UCSD-AML1 (cell line): ENCODE measurements at regions not wholly inside any gene's neighbourhood (a gene's known extent, or its start where the extent isn't known, plus 50 kb on each side); places are given as distances from the start of the nearest gene placed in this dataset.

Experiments used
- DNase-seq: peaks from one replicate; lab custom pipeline; 2025; ENCODE audit not compliant: unreplicated experiment; lab: John Stamatoyannopoulos, UW

DNA sequence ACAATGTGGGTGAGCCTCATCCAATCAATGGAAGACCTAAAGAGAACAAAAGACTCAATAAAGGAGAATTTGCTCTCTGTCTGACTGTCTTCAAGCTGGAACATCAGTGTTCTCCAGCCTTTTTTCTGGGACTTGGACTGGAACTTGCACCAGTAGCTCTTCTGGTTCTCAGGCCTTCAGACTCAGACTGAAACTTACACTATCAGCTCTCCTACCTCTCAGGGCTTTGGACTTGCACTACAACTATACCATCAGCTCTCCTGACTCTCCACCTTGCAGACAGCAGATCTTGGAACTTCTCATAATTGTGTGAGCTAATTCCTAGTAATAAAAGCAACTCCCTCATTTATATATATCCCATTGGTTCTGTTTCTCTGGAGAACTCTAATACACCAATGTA, 185.9 kb downstream of the SMIM20 start:
- no peak for DNase-seq

DNA sequence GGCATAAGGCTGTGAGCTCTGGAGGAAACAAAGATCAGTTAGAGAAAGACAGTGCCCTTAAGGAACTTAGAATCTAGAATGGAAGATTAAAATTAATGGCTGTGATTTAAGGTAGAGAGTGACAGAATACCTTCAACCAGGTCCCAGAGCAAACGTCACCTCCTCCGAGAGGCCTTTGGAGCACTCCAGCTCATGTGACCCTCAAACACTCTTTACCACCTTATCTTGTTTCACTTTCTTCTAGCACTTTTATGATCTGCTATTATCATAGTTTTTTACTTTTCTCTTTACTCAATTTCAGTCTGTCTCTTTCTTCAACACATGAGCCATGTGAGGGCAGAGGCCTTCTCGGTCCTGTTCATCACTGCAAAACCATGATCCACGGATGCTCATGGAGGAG, 187.0 kb downstream of the SMIM20 start:
- DNase-seq, result no peak

DNA sequence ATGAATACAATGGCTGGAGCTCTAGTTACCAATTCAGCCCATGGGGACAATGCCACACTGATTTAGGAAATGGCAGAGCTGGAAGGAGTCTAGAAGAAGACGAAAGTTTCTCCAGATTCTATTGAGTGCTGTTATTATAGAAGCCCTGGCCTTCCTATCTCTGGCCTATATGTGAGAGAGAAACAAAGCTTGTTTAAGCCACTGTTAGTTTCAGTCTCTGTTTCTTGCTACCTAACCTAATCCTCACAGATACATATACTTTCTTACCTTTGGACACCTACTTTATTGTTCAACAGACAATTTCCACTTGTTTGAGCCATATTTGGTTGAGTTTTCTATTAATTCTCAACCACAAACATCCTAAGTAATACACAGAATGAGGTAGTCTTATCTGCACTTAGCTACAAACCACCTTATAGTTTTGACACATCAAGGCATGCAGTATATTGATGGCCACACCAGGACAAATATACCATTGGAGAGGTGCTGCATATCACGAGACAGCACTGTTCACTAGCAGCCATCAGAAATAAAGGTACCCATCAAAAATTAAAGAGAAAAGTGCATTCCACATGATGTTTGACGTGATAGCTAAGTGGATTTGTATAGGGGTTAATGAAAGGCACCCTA, 190.2 kb downstream of the SMIM20 start:
- no peak for DNase-seq

DNA sequence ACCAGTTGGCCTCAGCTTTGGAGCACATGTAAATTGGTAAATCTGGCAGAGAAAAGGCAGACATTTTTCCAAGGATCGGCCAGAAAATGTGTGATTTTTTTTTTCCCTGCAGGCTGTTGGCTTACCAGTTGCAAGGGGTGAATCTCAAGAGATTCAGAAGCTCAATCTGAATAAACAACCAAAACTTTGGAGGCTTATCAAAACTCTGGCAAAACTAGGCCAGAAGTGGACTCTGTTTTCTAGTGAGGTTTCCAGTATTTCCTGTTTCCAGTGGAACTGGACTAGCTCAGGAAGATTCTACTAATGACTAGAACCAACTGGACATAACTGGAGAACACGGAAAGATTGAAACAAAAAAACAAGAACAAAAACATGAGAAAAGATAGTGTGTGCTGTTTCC, 191.3 kb downstream of the SMIM20 start:
- no peak for DNase-seq

DNA sequence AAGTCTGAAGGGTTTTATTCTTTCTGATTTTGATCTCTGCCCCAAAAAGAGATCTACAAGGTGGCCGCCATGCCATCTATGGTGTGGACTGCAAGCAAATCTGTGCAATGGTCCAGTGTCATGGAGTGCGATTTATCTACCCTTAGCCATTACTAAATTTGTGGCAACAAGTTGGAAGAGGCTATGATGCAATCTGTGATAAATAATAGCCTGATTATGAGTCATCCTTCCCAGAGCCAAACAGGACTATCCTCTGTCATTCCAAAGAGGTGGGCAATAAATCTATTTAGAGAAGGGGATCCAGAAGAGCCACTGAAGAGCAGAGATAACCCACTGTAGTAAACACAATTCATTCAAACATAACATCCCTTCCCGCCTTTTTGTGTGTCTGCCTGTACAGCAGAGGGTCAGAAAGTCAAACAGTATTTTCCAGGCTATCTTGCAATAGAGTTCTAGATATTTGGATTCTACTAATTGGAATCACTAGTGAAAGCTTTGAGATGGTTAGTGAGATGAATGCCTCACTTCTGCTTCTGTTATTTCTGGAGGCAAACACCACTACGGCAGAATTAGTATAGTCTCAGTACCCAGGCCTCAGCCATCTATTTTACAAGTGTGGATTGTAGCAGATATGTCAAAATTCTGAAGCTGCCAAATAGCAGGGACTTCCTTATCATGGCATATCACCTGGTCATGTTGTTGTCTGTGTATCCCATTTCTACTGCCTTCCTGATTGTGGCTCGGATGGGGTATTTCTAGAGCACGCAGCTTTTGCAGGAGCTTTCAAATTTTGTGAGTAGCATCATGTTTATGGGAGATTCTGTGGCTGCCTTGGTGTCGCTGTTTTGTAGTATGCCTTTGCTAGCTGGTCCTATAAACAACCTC, 192.0 kb downstream of the SMIM20 start:
- no peak for DNase-seq

DNA sequence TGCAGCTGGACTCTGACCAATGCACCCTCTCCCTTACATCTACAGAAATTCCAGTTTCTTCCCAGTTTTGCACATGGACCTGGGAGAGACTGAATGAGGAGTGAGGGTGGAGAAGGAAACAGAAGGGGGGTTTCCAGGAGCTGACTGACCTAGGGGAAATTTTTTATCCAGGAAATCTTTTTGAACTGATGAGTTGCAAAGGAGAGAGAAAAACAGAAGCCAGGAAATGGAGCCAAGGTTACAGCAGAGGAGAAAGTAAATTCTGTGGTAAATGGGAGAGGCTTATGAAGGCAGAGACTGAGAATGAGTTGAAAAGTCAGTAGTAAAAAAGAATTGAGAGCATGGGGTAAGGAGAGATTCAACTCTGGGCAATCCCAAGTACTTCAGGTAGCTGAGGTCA, 192.8 kb downstream of the SMIM20 start:
- DNase-seq, result no peak

DNA sequence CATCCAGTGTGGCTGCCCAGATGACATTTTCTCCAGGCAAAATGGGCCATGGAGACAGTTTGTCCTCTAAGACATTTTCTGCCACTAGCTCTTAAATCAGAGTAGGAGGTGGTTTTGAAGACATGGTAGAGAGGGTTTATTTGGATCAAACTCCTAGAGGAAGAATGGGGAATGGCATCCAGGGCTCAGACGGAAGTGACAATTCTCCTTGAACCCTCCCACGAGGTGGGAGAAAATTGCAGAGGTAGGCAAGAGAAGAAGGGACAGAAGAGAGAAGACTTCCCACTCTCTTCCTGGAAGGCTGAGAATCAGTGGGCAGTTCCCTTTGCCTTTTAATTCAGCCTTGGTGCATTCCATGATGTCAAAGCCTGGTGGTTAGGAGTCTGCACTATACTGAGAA, 194.0 kb downstream of the SMIM20 start:
- no peak for DNase-seq

DNA sequence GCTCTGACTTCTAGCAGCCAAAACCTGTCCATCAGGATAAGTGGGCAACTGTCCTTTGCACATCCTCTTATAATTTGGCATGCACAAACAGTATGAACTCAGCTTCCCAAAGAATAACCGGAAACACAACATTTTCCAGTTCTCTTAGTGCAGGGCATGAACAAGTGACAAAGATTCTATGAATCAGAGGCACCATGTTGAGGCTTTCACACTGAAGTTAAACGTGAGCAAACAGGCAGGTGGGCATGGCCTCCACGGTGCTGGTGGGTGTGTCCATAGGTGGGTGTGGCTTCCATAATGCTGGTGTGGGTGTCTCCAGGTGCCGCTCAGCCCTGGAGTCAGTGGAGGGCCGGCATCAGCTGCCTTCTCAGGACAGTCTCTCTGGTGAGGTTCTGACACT, 196.5 kb downstream of the SMIM20 start:
- DNase-seq, result no peak

DNA sequence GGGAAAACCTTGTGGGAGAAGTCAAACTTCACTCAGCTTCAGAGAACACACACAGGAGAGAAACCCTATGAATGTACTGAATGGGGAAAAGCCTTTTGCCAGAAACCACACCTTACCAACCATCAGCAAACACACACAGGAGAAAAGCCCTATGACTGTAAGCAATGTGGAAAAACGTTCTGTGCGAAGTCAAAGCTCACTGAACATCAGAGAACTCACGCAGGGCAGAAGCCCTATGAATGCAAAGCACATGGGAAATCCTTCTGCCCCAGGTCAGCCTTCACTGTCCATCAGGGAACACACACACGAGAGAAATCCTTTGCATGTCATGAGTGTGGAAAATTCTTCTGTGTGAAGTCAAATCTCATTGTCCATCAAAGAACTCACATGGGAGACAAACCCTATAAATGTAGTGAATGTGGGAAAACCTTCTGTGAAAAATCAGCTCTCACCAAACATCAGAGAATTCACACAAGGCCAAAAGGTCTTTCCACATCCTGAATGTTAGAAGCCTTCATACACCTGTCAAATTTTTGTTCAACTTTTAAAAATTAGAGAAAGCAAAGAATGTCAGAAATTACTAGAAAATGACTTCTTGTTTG, 199.4 kb downstream of the SMIM20 start:
- DNase-seq, result no peak

DNA sequence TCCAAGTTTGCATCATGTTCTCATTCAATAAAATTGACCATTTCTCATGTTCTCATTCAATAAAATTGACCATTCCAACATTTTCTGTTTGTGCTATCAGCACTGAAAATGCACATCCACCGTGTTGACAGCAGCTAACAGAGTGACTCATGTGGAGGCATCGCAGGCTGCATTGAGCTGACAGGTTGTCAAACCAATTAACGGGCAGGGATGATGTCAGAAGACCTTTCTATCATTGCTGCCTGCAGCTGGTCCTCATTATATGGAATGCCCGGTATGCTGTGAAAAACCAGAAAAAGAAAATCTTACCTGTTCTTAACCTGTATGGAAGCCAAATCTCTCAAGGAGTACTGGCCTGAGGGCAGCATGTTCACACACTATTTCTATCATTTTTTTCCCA, 202.0 kb downstream of the SMIM20 start:
- DNase-seq, result no peak

DNA sequence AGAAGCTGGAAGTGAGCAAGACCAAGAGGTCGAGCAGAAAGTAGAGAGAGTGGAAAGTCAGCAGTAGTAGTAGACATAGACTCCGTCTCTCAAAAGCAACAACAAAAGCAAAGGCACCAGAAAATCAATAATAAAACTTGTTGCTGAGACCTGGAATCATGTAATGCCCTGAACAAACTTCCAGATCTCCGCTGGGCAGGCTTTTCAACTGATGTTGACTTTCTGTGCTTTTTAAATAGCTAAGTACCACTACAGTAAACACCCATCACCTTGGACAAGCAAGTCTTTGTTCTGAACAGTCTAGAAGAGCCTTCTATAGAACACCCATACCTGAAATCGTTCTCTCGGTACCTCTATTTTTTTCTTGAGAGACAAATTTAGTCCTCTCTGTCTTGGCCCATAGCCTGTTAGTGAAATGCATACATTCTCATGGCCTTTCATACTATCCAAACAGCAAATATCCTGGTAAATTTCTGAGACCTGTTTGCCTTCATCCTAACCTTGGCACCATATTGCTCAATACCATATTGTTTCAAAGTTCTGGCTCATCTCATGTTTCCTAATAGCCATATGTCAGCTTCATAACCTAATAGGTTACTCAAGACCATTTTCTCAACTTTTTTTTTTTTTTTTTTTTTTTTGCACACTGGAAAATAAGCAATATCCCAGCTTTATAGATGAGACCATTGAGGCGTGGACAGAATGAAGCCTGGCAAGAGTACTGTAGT, 200.6 kb upstream of the RBPJ start:
- DNase-seq, result no peak

DNA sequence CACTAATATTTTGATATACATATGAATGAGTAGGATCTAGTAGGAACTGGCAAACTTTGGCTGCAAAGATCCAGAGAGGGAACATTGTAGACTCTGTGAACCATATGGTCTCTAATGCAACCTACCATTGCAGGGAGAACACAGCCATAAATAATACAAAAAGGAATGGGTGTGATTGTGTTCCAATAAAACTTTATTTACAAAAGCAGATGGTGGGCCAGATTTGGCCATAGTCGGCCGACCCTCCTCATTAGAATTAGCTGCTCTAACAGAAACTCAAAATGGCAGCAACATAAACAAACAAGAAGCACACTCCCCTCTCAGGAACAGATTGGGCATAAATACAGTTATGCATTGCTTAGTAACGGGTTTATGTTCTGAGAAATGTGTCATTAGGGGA, 198.1 kb upstream of the RBPJ start:
- no peak for DNase-seq

DNA sequence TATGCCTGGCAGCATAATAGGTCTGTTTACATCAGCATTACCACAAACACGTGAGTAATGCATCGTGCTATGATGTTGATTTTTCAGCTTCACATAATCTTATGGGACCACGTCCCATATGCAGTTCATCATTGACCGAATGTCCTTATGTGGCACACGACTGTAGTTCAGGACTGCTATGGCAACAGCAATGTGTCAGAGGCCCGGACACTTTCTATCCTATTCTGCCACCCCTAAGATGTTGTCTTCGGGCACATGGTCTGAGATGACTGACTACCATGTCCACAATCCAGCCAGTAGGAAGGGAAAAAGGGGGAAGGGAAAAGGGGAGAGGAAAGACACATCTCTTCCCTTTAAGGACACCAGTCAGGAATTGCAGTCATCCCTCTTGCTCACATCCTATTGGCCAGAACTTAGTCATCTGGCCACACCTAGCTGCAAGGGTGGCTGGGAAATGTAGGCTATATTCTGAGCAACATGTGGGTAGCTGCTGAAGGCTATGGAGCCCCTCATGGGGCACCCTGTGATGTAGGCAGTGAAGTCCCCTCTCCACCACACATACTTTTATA, 196.0 kb upstream of the RBPJ start:
- no peak for DNase-seq

DNA sequence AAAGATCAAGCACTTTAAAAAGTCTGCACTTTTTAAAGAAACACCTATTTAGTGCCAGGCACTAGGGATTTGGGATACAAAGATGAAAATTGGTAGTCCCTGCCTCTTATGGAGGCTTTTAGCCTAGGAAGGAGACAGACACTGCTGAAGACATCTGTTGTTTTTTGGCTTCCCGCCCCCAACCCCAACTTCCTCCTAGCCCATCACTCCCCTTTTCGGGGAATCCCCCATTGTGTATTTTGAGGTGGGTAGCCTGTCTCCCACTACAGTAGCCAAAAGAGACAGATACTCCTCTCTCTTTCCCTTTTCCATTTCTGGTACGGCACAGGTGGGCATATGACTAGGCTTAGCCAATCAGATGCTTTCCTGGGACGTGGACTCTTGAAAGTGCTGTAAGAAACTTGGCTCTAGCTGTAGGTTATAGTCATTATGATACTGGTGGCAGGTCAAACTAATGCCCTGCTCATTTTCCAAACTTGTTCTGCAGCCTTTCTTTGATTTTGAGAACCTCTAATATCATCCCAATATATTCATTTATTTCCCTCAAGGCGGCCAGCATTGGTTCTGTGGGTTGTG, 194.6 kb upstream of the RBPJ start:
- no peak for DNase-seq

DNA sequence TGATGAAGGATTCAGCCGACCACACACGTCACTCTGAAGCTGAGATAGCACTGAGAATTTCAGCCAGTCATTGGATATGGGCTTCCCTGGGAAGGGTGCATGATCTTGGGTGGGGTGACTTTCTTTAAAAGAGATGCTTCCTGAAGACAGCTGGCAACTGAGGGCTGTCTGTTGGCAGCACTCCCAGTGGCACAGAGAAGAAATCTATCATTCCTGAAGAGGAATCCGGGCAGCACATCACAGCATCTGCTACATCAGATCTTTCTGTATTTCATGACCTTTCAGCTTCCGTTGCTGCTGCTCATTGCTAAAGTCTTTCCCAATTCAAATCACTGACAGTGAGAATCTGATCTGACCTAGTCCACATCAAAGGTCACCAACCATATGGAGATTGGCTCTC, 193.8 kb upstream of the RBPJ start:
- no peak for DNase-seq

DNA sequence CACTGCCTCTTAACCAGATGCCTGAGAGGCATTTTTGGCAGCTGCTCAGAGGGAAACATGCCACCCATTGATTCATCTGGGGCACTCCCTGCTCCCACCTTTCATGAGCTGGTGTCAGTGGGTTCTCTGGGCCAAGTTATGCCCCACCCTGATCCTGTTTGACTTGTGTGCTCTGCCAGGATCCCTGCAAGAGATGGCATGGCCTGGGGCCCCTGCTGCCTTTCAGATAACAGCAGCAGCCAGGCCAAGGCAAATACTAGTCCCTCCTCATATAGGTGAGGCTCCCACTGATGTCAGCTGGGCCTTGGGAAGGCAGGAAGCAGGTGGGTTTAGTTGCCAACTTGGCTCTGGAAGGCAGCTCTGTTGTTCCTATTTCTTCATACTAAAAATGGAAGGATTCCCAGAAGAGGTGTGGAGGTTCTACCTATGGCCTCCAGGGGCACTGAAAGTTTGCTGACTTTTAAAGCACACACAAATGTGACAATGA, 192.9 kb upstream of the RBPJ start:
- no peak for DNase-seq

DNA sequence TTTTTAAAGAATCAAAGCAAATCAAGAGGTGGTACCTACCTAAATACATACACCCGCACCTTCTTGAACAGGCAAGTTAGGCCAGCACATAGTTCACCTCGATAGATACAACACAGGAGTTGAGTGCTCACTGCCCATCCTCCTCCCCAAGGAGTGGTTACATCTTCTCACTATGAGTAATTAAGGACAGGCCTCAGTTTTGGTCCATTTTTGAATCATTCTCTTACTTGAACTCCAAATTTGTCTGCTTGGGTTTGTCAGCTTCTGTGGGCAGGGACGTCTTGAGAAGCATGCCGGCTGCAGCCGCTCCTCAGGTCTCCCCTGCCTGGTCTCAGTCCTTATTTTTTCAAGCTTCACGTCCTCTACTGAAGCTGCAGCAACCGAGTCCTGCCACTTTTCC, 190.6 kb upstream of the RBPJ start:
- no peak for DNase-seq

DNA sequence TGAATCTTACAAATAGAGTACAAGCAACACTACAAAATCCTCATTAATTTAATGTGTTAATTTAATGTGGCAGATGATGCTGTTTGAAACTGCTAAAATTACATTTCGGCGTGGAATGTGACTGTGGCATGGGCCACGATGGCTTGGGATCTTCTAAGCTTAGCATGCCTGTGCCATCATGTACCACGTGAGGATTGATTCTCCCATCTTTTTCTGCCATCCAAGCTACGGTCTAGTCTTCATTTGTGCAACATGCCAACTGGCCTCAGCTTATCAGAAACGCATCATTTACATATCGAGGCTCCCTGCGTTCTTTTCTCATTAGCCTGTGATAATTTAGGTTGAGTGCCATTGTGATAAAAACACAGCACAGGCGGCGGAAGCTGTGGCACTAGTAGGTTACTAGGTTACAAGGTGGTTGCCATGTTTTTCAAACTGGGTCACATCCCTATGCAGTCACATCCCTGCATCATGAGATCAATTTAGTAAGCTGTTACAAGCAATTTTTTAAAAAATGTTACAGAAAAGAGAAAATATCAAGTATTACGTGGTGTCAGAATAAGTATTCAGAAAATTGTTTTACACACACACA, 189.9 kb upstream of the RBPJ start:
- DNase-seq, result no peak

DNA sequence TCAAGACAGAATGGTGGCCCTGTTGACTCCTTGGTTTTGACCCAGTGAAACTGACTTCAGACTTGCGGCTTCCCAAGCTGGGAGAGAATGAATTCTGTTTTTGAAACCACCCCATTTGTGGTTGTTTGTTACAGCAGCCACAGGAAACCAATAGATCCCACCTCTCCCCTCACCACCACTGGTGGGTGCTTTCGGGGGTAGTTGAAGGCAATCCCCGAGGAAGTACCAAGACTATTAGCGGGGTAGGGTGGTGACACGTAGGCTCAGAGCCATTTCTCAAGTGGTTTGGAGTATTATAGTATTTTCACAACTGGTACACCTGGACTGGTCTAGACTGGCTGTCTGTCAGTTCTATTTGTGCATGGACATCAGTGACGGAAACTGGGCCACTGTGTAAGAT, 189.1 kb upstream of the RBPJ start:
- DNase-seq, result no peak

DNA sequence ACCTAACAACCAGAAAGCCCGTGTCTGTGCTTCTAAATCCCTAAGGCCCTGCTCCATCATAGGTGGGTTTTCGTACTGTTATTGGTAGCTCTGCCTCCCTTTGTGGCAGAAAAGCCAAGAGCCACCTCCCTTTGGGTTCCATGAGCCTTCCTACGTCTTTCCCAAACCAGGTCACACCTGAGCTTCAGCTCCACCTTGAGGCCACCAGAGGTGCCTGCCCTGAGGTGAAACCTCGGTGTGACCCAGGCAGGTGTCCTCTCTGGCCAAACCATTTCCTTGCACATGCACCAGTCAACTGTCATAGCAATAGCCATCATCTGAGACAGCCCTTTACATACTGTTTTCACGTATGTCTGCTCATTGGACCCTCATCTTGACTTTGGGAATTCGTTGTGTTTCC, 188.0 kb upstream of the RBPJ start:
- DNase-seq, result no peak
